ENCODE measurements at regions not wholly inside any gene's neighbourhood (a gene's known extent, or its start where the extent isn't known, plus 50 kb on each side); places are given as distances from the start of the nearest gene placed in this dataset.

- no peak for TF ChIP-seq CTCF (IDR thresholded peaks at IDR 0.05 in 8 of 11, conservative IDR thresholded peaks at IDR 0.05 in 3 of 11)
- TF ChIP-seq POLR2A (IDR thresholded peaks at IDR 0.05) = no peak
Measured at GRCh38 chr3:177284383-177284881, 87.2 kb upstream of the TBL1XR1 start.

All from spleen (tissue), 7 donors.